Esophagus squamous epithelium (tissue), 4 donors: ENCODE measurements at regions not wholly inside any gene's neighbourhood (a gene's known extent, or its start where the extent isn't known, plus 50 kb on each side); places are given as distances from the start of the nearest gene placed in this dataset.

Experiments used
- CTCF ChIP-seq, 6 experiments: fragments of 450-650 bp in 4 of 6; fragments of 200-600 bp in 2 of 6; sonication (generic) in 2 of 6; IDR thresholded peaks; one replicate each; pipeline ENCODE4 v1.5.1; 2016 to 2019; ENCODE audit warnings: antibody characterized with exemption in 6 of 6, mild to moderate bottlenecking in 4 of 6, moderate library complexity in 4 of 6
- POLR2A ChIP-seq, 4 donors: fragments of 450-650 bp; IDR thresholded peaks; one replicate each; pipeline ENCODE4 v1.6.1; 2017; ENCODE audit warnings: antibody characterized with exemption in 4 of 4, mild to moderate bottlenecking in 4 of 4, moderate library complexity in 3 of 4

GRCh38 chr3:102096066-102096465, 246.8 kb downstream of the NFKBIZ start:
- TF ChIP-seq CTCF (IDR thresholded peaks at IDR 0.05) (no peak), POLR2A (IDR thresholded peaks at IDR 0.05) (no peak)
